Breast epithelium (tissue), 4 donors: ENCODE measurements at regions not wholly inside any gene's neighbourhood (a gene's known extent, or its start where the extent isn't known, plus 50 kb on each side); places are given as distances from the start of the nearest gene placed in this dataset.

Experiments
- DNase-seq, 2 donors: peaks; one replicate each; pipeline ENCODE4 v3.0.0-alpha.2; 2019; ENCODE audit warnings: low spot score in 2 of 2
- H3K27ac ChIP-seq, 2 donors: fragments of 200-600 bp; sonication (generic) in 1 of 2; one replicate each; pipeline ENCODE4 v1.5.1; 2016 to 2019; ENCODE audit warnings: mild to moderate bottlenecking in 1 of 2
- H3K27me3 ChIP-seq, 2 donors: fragments of 200-600 bp; sonication (generic) in 1 of 2; one replicate each; pipeline versions ENCODE4 v1.5.1 to v1.6.0; 2017 to 2019; ENCODE audit warnings: control low read depth in 1 of 2, mild to moderate bottlenecking in 1 of 2
- H3K36me3 ChIP-seq: fragments of 200-600 bp; one replicate; pipeline ENCODE4 v1.5.1; 2019
- H3K4me1 ChIP-seq, 2 donors: fragments of 200-600 bp; sonication (generic); one replicate each; pipeline ENCODE4 v1.5.1; 2016 to 2019; ENCODE audit warnings: control low read depth in 1 of 2
- H3K4me3 ChIP-seq, 3 donors: fragments of 200-600 bp; sonication (generic); 1 replicate in 2 of 3; 2 replicates in 1 of 3; pipeline ENCODE4 v1.5.1; 2016 to 2019; ENCODE audit warnings: mild to moderate bottlenecking in 3 of 3, moderate library complexity in 2 of 3
- H3K9me3 ChIP-seq, 2 donors: fragments of 200-600 bp; sonication (generic) in 1 of 2; one replicate each; pipeline ENCODE4 v1.5.1; 2016 to 2019; ENCODE audit warnings: control low read depth in 1 of 2
- POLR2A ChIP-seq: fragments of 450-650 bp; IDR thresholded peaks from one replicate; pipeline ENCODE4 v1.6.1; 2016; ENCODE audit warnings: antibody characterized with exemption, mild to moderate bottlenecking, moderate library complexity
- POLR2AphosphoS5 ChIP-seq, 3 donors: sonication (generic); formaldehyde crosslinking; IDR thresholded peaks; one replicate each; pipeline ENCODE4 v1.6.1; 2017; ENCODE audit warnings: antibody characterized with exemption in 3 of 3
- intact Hi-C: fragments of 100-400 bp; cut with DNase I; formaldehyde crosslinking; loops from one replicate; pipeline ENCODE4 v1.15.1; 2023; ENCODE audit warnings: low total_unique reads
- TF ChIP-seq, protein P1 (sequence below), 3 donors: fragments of 450-650 bp; IDR thresholded peaks; one replicate each; pipeline ENCODE4 v1.5.1; 2016 to 2017; ENCODE audit warnings: antibody characterized with exemption in 3 of 3, mild to moderate bottlenecking in 3 of 3, moderate library complexity in 3 of 3

DNA sequence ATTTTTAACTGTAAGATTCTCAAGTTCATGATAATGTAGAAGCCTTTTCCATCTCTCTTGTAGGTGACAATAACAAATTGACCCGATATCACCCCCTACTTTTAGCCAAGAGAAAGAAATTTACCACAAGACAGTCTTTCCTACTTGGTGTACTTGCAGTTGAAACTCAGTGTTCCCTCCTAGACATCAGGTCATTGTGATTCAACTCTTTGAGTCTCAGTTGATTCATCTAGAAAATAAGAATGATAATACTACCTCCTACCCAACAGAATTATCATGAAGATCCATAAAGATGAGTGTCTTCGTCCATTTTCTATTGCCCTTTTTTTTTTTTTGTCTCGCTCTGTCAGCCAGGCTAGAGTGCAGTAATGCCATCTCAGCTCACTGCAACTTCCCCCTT, 51.3 kb upstream of the TRERF1 start:
- TF ChIP-seq, protein P1, sequence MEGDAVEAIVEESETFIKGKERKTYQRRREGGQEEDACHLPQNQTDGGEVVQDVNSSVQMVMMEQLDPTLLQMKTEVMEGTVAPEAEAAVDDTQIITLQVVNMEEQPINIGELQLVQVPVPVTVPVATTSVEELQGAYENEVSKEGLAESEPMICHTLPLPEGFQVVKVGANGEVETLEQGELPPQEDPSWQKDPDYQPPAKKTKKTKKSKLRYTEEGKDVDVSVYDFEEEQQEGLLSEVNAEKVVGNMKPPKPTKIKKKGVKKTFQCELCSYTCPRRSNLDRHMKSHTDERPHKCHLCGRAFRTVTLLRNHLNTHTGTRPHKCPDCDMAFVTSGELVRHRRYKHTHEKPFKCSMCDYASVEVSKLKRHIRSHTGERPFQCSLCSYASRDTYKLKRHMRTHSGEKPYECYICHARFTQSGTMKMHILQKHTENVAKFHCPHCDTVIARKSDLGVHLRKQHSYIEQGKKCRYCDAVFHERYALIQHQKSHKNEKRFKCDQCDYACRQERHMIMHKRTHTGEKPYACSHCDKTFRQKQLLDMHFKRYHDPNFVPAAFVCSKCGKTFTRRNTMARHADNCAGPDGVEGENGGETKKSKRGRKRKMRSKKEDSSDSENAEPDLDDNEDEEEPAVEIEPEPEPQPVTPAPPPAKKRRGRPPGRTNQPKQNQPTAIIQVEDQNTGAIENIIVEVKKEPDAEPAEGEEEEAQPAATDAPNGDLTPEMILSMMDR (IDR thresholded peaks at IDR 0.05): no peak
- TF ChIP-seq POLR2A: no peak
- no peak for TF ChIP-seq POLR2AphosphoS5 (IDR thresholded peaks at IDR 0.05)
- no peaks in the 10 kb centered on the region for H3K9me3 ChIP-seq
- intact Hi-C loops: loop anchor here (10.0 kb wide), 1 partner anchor 178 kb away; no protein-coding TSS in a partner anchor

DNA sequence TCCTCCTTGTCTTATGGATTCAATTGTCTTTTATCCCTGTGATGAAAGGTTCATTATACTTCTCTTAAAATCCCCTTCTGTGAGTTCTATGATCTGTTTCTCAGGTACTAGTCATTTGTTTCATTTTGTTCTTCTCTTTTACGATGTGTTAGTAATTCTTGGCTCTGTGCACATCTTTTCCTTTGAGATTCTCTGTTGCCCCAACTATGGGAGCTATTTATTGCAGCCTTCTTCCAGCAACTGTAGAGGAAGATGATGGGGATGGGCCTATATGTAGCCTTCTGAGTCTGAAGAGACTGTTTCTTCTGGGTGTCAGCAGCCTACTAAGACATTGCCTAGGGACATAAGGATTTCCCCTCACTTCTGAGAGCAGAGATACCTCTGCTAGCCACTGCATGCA, 50.4 kb upstream of the TRERF1 start:
- TF ChIP-seq, protein P1 (IDR thresholded peaks at IDR 0.05): no peak
- TF ChIP-seq POLR2AphosphoS5 (IDR thresholded peaks at IDR 0.05): no peak
- no peak for TF ChIP-seq POLR2A
- Histone ChIP-seq H3K9me3 (no peaks in the 10 kb centered on the region), H3K27ac (no peak overlapping the region), H3K27me3 (no peaks in the 10 kb centered on the region), H3K4me1 (no peaks in the 10 kb centered on the region), H3K4me3 (no peak overlapping the region), H3K36me3 (no peaks in the 10 kb centered on the region)
- intact Hi-C loops: loop anchor here (10.0 kb wide), 1 partner anchor 177 kb away; no protein-coding TSS in a partner anchor
- no peak for DNase-seq

More for the DNA sequence above, 51.3 kb upstream of the TRERF1 start:
- H3K4me3 ChIP-seq: no peak overlapping the region
- H3K27me3 ChIP-seq: no peaks in the 10 kb centered on the region
- H3K27ac ChIP-seq: no peak overlapping the region
- H3K36me3 ChIP-seq: no peaks in the 10 kb centered on the region
- DNase-seq: no peak
- H3K4me1 ChIP-seq: no peaks in the 10 kb centered on the region
